Thoracic aorta (tissue), 2 donors: ENCODE measurements at regions not wholly inside any gene's neighbourhood (a gene's known extent, or its start where the extent isn't known, plus 50 kb on each side); places are given as distances from the start of the nearest gene placed in this dataset.
"Not testable (repeated sequence)": the region's sequence is repeated elsewhere in the genome, so short reads cannot be mapped to it uniquely, and the experiment has no call there.

ENCODE experiments used
- ATAC-seq: fragments of 150-250 bp; one replicate; pipeline ENCODE4 v1.8.0; 2017; ENCODE audit warnings: low read depth; ENCODE audit not compliant: insufficient number of reproducible peaks, low FRiP score
- DNase-seq: peaks from one replicate; pipeline ENCODE4 v3.0.0-alpha.2; 2020; ENCODE audit warnings: low spot score
- H3K27ac ChIP-seq, 2 donors: fragments of 200-600 bp; sonication (generic); 1 replicate in 1 of 2; 2 replicates in 1 of 2; pipeline ENCODE4 v1.5.1; 2016; ENCODE audit warnings: mild to moderate bottlenecking in 2 of 2, moderate library complexity in 2 of 2
- H3K27me3 ChIP-seq: fragments of 200-600 bp; sonication (generic); replicated peaks from 2 replicates; pipeline ENCODE4 v1.6.0; 2016; ENCODE audit warnings: mild to moderate bottlenecking; ENCODE audit not compliant: insufficient read depth
- H3K36me3 ChIP-seq: fragments of 200-600 bp; sonication (generic); one replicate; pipeline ENCODE4 v1.5.1; 2016
- H3K4me1 ChIP-seq, 2 donors: fragments of 200-600 bp; sonication (generic); 1 replicate in 1 of 2; 2 replicates in 1 of 2; pipeline versions ENCODE4 v1.5.1 to v1.6.0; 2016; ENCODE audit warnings: low read depth in 2 of 2, mild to moderate bottlenecking in 1 of 2; ENCODE audit not compliant: control insufficient read depth in 1 of 2
- H3K4me3 ChIP-seq: fragments of 200-600 bp; sonication (generic); 2 replicates; pipeline ENCODE4 v1.5.1; 2016; ENCODE audit warnings: mild to moderate bottlenecking
- H3K9me3 ChIP-seq: fragments of 200-600 bp; sonication (generic); 2 replicates; pipeline ENCODE4 v1.5.1; 2016
- CTCF ChIP-seq: fragments of 200-600 bp; sonication (generic); IDR thresholded peaks from one replicate; pipeline ENCODE4 v1.5.1; 2019; ENCODE audit warnings: antibody characterized with exemption

GRCh38 chr7:119964065-119964464 is 308.9 kb upstream of the KCND2 start:
- Histone ChIP-seq H3K4me3 (no peak overlapping the region), H3K4me1 (no peaks in the 10 kb centered on the region), H3K9me3 (no peaks in the 10 kb centered on the region), H3K36me3 (no peaks in the 10 kb centered on the region), H3K27ac (no peak overlapping the region), H3K27me3 (no peaks in the 10 kb centered on the region)
- DNase-seq (no peak), ATAC-seq (no peak)
- TF ChIP-seq CTCF: no peak

GRCh38 chr7:119964788-119965542 is 308.0 kb upstream of the KCND2 start:
- H3K36me3 ChIP-seq: no peaks in the 10 kb centered on the region
- ATAC-seq (no peak), DNase-seq (no peak)
- no peak overlapping the region for H3K27ac ChIP-seq
- TF ChIP-seq CTCF: no peak
- H3K4me3 ChIP-seq: no peak overlapping the region
- H3K9me3 ChIP-seq: no peaks in the 10 kb centered on the region
- no peaks in the 10 kb centered on the region for H3K4me1 ChIP-seq
- no peaks in the 10 kb centered on the region for H3K27me3 ChIP-seq

- Histone ChIP-seq H3K4me3 (no peak overlapping the region), H3K36me3 (no peaks in the 10 kb centered on the region), H3K4me1 (no peaks in the 10 kb centered on the region), H3K27ac (no peak overlapping the region), H3K9me3 (no peaks in the 10 kb centered on the region), H3K27me3 (no peaks in the 10 kb centered on the region)
- TF ChIP-seq CTCF: no peak
- ATAC-seq: no peak
- DNase-seq: no peak
Measured at GRCh38 chr7:119967221-119967620, 305.8 kb upstream of the KCND2 start.

GRCh38 chr7:119968411-119968810 is 304.6 kb upstream of the KCND2 start:
- not testable (repeated sequence) for H3K27me3 ChIP-seq, H3K9me3 ChIP-seq, ATAC-seq

GRCh38 chr7:119969054-119969453 is 303.9 kb upstream of the KCND2 start:
- ATAC-seq: no peak
- no peaks in the 10 kb centered on the region for H3K9me3 ChIP-seq
- no peak for DNase-seq

More at GRCh38 chr7:119968411-119968810, 304.6 kb upstream of the KCND2 start:
- not testable (repeated sequence) for DNase-seq, H3K4me3 ChIP-seq, H3K4me1 ChIP-seq, H3K36me3 ChIP-seq, H3K27ac ChIP-seq

More at GRCh38 chr7:119969054-119969453, 303.9 kb upstream of the KCND2 start:
- no peak overlapping the region for H3K4me3 ChIP-seq
- H3K36me3 ChIP-seq: no peaks in the 10 kb centered on the region
- H3K27ac ChIP-seq: no peak overlapping the region
- no peak for TF ChIP-seq CTCF
- no peaks in the 10 kb centered on the region for H3K27me3 ChIP-seq
- H3K4me1 ChIP-seq: no peaks in the 10 kb centered on the region
